H1 (cell line): ENCODE measurements at regions not wholly inside any gene's neighbourhood (a gene's known extent, or its start where the extent isn't known, plus 50 kb on each side); places are given as distances from the start of the nearest gene placed in this dataset.

Experiments used
- CTCF ChIA-PET: fragments of 300-600 bp; sonication (Branson Sonifier 250); formaldehyde crosslinking; loops from one replicate; lab custom pipeline; 2021; ENCODE audit not compliant: partially characterized antibody; lab: Charles Lee
- POLR2A ChIA-PET: fragments of 300-600 bp; sonication (Branson Sonifier 250); formaldehyde crosslinking; loops from one replicate; lab custom pipeline; 2021; ENCODE audit warnings: inconsistent platforms; ENCODE audit not compliant: partially characterized antibody; lab: Charles Lee
- DNase-seq, 2 experiments: peaks; one replicate each; pipeline versions ENCODE4 v3.0.0 to v3.0.0-alpha.2; 2010 to 2022; ENCODE audit warnings: low spot score in 2 of 2, low read depth in 1 of 2, mixed read lengths in 1 of 2
- FAIRE-seq: peaks from 2 replicates; lab custom pipeline; 2011; peaks lifted over from hg19 to GRCh38; lab: Jason Lieb, UNC
- H2AFZ ChIP-seq: 2 replicates; pipeline ENCODE4 v1.8.1; 2012; ENCODE audit warnings: low read length, inconsistent platforms
- H2AK5ac ChIP-seq: 2 replicates; pipeline ENCODE4 v1.6.1; 2013; ENCODE audit warnings: low read depth, low read length
- H2BK120ac ChIP-seq: replicated peaks from 2 replicates; pipeline ENCODE3; 2013; ENCODE audit warnings: low read depth, low read length, inconsistent platforms
- H2BK12ac ChIP-seq: 2 replicates; pipeline ENCODE4 v1.6.1; 2013; ENCODE audit warnings: low read depth, low read length
- H2BK15ac ChIP-seq: 2 replicates; pipeline ENCODE4 v1.6.1; 2013; ENCODE audit warnings: low read length
- H2BK20ac ChIP-seq: 2 replicates; pipeline ENCODE4 v1.6.1; 2013; ENCODE audit warnings: low read length
- H2BK5ac ChIP-seq: 2 replicates; pipeline ENCODE4 v1.6.1; 2013; ENCODE audit warnings: low read depth, low read length
- H3K14ac ChIP-seq: 2 replicates; pipeline ENCODE4 v1.6.1; 2013; ENCODE audit warnings: inconsistent platforms; ENCODE audit not compliant: insufficient read length
- H3K18ac ChIP-seq: 2 replicates; pipeline ENCODE4 v1.6.1; 2013; ENCODE audit warnings: low read length; ENCODE audit errors: extremely low read depth
- H3K23ac ChIP-seq: 2 replicates; pipeline ENCODE4 v1.6.1; 2013; ENCODE audit warnings: inconsistent platforms; ENCODE audit not compliant: insufficient read length
- H3K23me2 ChIP-seq: 2 replicates; pipeline ENCODE4 v1.6.1; 2013; ENCODE audit warnings: low read depth, low read length
- H3K27ac ChIP-seq: 2 replicates; pipeline ENCODE4 v1.6.1; 2011; ENCODE audit warnings: low read depth, low read length, inconsistent platforms
- H3K27me3 ChIP-seq, 4 experiments: replicated peaks in 1 of 4; 1 replicate in 1 of 4; 2 replicates in 3 of 4; pipeline versions ENCODE4 v1.6.1 to v1.8.1; 2011 to 2013; ENCODE audit warnings: low read length in 3 of 4, mild to moderate bottlenecking in 3 of 4, inconsistent platforms in 2 of 4, mixed read lengths in 2 of 4, moderate library complexity in 1 of 4; ENCODE audit not compliant: control insufficient read depth in 3 of 4, insufficient read depth in 3 of 4; ENCODE audit errors: extremely low read depth in 1 of 4
- H3K36me3 ChIP-seq, 4 experiments: 2 replicates each; pipeline versions ENCODE4 v1.6.1 to v1.8.1; 2011 to 2013; ENCODE audit warnings: mild to moderate bottlenecking in 4 of 4, low read length in 3 of 4, moderate library complexity in 2 of 4, control low read depth in 1 of 4, inconsistent platforms in 1 of 4; ENCODE audit not compliant: insufficient read depth in 4 of 4, control insufficient read depth in 2 of 4
- H3K4ac ChIP-seq: replicated peaks from 2 replicates; pipeline ENCODE3; 2013; ENCODE audit warnings: low read length, low read depth, mixed read lengths, inconsistent platforms; ENCODE audit not compliant: insufficient read length
- H3K4me1 ChIP-seq, 4 experiments: replicated peaks in 1 of 4; 1 replicate in 1 of 4; 2 replicates in 3 of 4; pipeline versions ENCODE4 v1.6.1 to v1.8.1; 2011 to 2013; ENCODE audit warnings: low read length in 3 of 4, inconsistent platforms in 2 of 4, mixed read lengths in 1 of 4; ENCODE audit not compliant: insufficient read depth in 4 of 4, control insufficient read depth in 3 of 4
- H3K4me2 ChIP-seq, 2 experiments: 2 replicates each; pipeline versions ENCODE4 v1.6.1 to v1.8.1; 2011 to 2013; ENCODE audit warnings: low read depth in 2 of 2, low read length in 2 of 2, control low read depth in 1 of 2, inconsistent platforms in 1 of 2, mild to moderate bottlenecking in 1 of 2; ENCODE audit not compliant: insufficient read depth in 1 of 2
- H3K4me3 ChIP-seq, 4 experiments: fragments of 200-600, 300-600 bp in 1 of 4; sonication (generic), shearing (Covaris generic), sonication (Bioruptor Twin) in 1 of 4; 2 replicates each; pipeline versions ENCODE4 v1.5.1 to v1.8.1; 2011 to 2016; ENCODE audit warnings: low read length in 4 of 4, low read depth in 3 of 4, control low read depth in 2 of 4, inconsistent platforms in 2 of 4, mild to moderate bottlenecking in 2 of 4, mixed read lengths in 1 of 4, moderate library complexity in 1 of 4; ENCODE audit not compliant: insufficient read depth in 2 of 4; ENCODE audit errors: extremely low read depth in 1 of 4
- H3K56ac ChIP-seq: replicated peaks from 2 replicates; pipeline ENCODE3; 2013; ENCODE audit warnings: low read depth, mild to moderate bottlenecking, mixed read lengths, low read length, inconsistent platforms; ENCODE audit not compliant: insufficient read length
- H3K79me1 ChIP-seq: 2 replicates; pipeline ENCODE4 v1.6.1; 2013; ENCODE audit warnings: low read depth, low read length, control low read depth
- H3K79me2 ChIP-seq, 2 experiments: 2 replicates each; pipeline versions ENCODE4 v1.6.1 to v1.8.1; 2012 to 2013; ENCODE audit warnings: low read length in 2 of 2, mild to moderate bottlenecking in 2 of 2, inconsistent platforms in 1 of 2; ENCODE audit not compliant: insufficient read depth in 2 of 2, control insufficient read depth in 1 of 2
- H3K9ac ChIP-seq, 4 experiments: replicated peaks in 1 of 4; 1 replicate in 1 of 4; 2 replicates in 3 of 4; pipeline versions ENCODE4 v1.6.1 to v1.8.1; 2011 to 2013; ENCODE audit warnings: low read depth in 3 of 4, low read length in 3 of 4, control low read depth in 2 of 4, mild to moderate bottlenecking in 2 of 4, moderate library complexity in 2 of 4, inconsistent platforms in 1 of 4; ENCODE audit errors: extremely low read depth in 1 of 4
- H3K9me3 ChIP-seq, 2 experiments: 2 replicates each; pipeline versions ENCODE4 v1.6.1 to v1.8.1; 2012 to 2013; ENCODE audit warnings: mild to moderate bottlenecking in 2 of 2, moderate library complexity in 2 of 2, control low read depth in 1 of 2, inconsistent platforms in 1 of 2, low read depth in 1 of 2, low read length in 1 of 2, mixed read lengths in 1 of 2; ENCODE audit not compliant: insufficient read depth in 2 of 2
- H4K20me1 ChIP-seq, 2 experiments: replicated peaks in 1 of 2; 2 replicates each; pipeline versions ENCODE3 to v1.8.1; 2011 to 2013; ENCODE audit warnings: inconsistent platforms in 2 of 2, low read length in 2 of 2, mild to moderate bottlenecking in 1 of 2; ENCODE audit not compliant: insufficient read depth in 2 of 2, control insufficient read depth in 1 of 2
- H4K5ac ChIP-seq: 2 replicates; pipeline ENCODE4 v1.6.1; 2013; ENCODE audit warnings: low read length, low read depth, mixed read lengths, inconsistent platforms; ENCODE audit not compliant: insufficient read length
- H4K8ac ChIP-seq: 2 replicates; pipeline ENCODE4 v1.8.0; 2013; ENCODE audit warnings: mild to moderate bottlenecking, moderate library complexity, low read length, inconsistent platforms; ENCODE audit not compliant: insufficient read depth; ENCODE audit errors: extremely low read depth
- H4K91ac ChIP-seq: replicated peaks from 2 replicates; pipeline ENCODE3; 2013; ENCODE audit warnings: low read length, mixed read lengths, inconsistent platforms; ENCODE audit not compliant: insufficient read length
- BCL11A ChIP-seq, 2 experiments: IDR thresholded peaks; one replicate each; pipeline ENCODE4 v1.6.1; 2011; ENCODE audit warnings: low read depth in 2 of 2, low read length in 2 of 2, mild to moderate bottlenecking in 2 of 2
- E2F6 ChIP-seq: IDR thresholded peaks from 2 replicates; pipeline ENCODE4 v1.6.1; 2012; ENCODE audit warnings: inconsistent platforms
- EP300 ChIP-seq, 2 experiments: IDR thresholded peaks; 1 replicate in 1 of 2; 2 replicates in 1 of 2; pipeline ENCODE4 v1.6.1; 2011 to 2012; ENCODE audit warnings: low read depth in 2 of 2, low read length in 2 of 2, mild to moderate bottlenecking in 2 of 2, borderline replicate concordance in 1 of 2, inconsistent platforms in 1 of 2, moderate library complexity in 1 of 2
- GABPA ChIP-seq: IDR thresholded peaks from 2 replicates; pipeline ENCODE4 v1.6.1; 2011; ENCODE audit warnings: mild to moderate bottlenecking, low read length, moderate library complexity, borderline replicate concordance; ENCODE audit not compliant: insufficient read depth
- KDM1A ChIP-seq: fragments of 200-600, 300-600 bp; sonication (generic); IDR thresholded peaks from 2 replicates; pipeline ENCODE4 v1.7.1; 2016; ENCODE audit warnings: mild to moderate bottlenecking, low read length, borderline replicate concordance
- MAFK ChIP-seq: IDR thresholded peaks from 2 replicates; pipeline ENCODE4 v1.6.1; 2012; ENCODE audit warnings: low read depth, mild to moderate bottlenecking, improper control_type of control experiment, low read length
- SP1 ChIP-seq: IDR thresholded peaks from 2 replicates; pipeline ENCODE4 v1.6.1; 2011; ENCODE audit warnings: low read depth, low read length
- WGBS, 2 experiments: shearing (Covaris generic) in 1 of 2; methylation state at CpG; one replicate each; pipeline versions ENCODE4 v1.1.6 to v1.1.7; 2013 to 2015; ENCODE audit warnings: low lambda C conversion rate in 2 of 2, mixed read lengths in 2 of 2, inconsistent platforms in 1 of 2, low coverage in 1 of 2, missing lambda C conversion rate in 1 of 2; ENCODE audit not compliant: insufficient replicate concordance in 2 of 2, insufficient coverage in 1 of 2, insufficient read length in 1 of 2; ENCODE audit errors: extremely low coverage in 1 of 2, missing lambda C conversion rate in 1 of 2; 5-methylcytosine and 5-hydroxymethylcytosine counted together
- TF ChIP-seq, protein P1 (sequence below), 3 experiments: IDR thresholded peaks; 1 replicate in 2 of 3; 2 replicates in 1 of 3; pipeline versions ENCODE4 v1.5.1 to v1.6.1; 2011; ENCODE audit warnings: low read length in 3 of 3, mild to moderate bottlenecking in 3 of 3, inconsistent platforms in 2 of 3, low read depth in 1 of 3, moderate library complexity in 1 of 3; ENCODE audit not compliant: insufficient read depth in 1 of 3; ENCODE audit errors: control extremely low read depth in 1 of 3

GRCh38 chr10:4656576-4657194 is 169.3 kb upstream of the AKR1E2 start:
- Histone ChIP-seq H3K79me2 (no peaks in the 10 kb centered on the region), H3K23ac (no peak overlapping the region), H3K36me3 (no peaks in the 10 kb centered on the region), H3K27me3 (no peaks in the 10 kb centered on the region; a peak in 2 of 7 replicates), H3K4ac (no peak overlapping the region), H2BK120ac (no peak overlapping the region), H2BK5ac (no peak overlapping the region), H2BK20ac (no peak overlapping the region), H3K18ac (no peak overlapping the region), H3K4me1 (peaks cover 0 to 2% (median 0%) of the 10 kb centered on the region in 4 experiments; a peak in 1 of 7 replicates), H3K56ac (no peak overlapping the region), H4K20me1 (no peaks in the 10 kb centered on the region), H2BK15ac (no peak overlapping the region), H4K5ac (no peak overlapping the region), H3K79me1 (no peaks in the 10 kb centered on the region), H3K9ac (no peak overlapping the region), H3K4me3 (no peak overlapping the region), H4K91ac (no peak overlapping the region), H3K14ac (no peak overlapping the region), H2AFZ (no peak overlapping the region), H2BK12ac (no peak overlapping the region), H4K8ac (no peak overlapping the region), H3K27ac (no peak overlapping the region), H2AK5ac (no peak overlapping the region), H3K9me3 (no peaks in the 10 kb centered on the region), H3K23me2 (no peaks in the 10 kb centered on the region), H3K4me2 (no peak overlapping the region)
- ChIA-PET CTCF (interaction anchor here (0.6 to 2.7 kb wide), 33 partner anchors 8 to 1463 kb away, joined by 3 to 16 read pairs (median 3); no protein-coding TSS in a partner anchor), POLR2A (no interaction called here)
- no peak for DNase-seq
- 25% methylated on average over 7 of the region's 7 CpGs; no CpG with 5 or more reads in 1 of the 2 experiments for WGBS, 2 experiments
- FAIRE-seq, result peak; percentile 69
- TF ChIP-seq MAFK, result no peak
- no peak for TF ChIP-seq KDM1A
- TF ChIP-seq SP1, result no peak
- TF ChIP-seq, protein P1, sequence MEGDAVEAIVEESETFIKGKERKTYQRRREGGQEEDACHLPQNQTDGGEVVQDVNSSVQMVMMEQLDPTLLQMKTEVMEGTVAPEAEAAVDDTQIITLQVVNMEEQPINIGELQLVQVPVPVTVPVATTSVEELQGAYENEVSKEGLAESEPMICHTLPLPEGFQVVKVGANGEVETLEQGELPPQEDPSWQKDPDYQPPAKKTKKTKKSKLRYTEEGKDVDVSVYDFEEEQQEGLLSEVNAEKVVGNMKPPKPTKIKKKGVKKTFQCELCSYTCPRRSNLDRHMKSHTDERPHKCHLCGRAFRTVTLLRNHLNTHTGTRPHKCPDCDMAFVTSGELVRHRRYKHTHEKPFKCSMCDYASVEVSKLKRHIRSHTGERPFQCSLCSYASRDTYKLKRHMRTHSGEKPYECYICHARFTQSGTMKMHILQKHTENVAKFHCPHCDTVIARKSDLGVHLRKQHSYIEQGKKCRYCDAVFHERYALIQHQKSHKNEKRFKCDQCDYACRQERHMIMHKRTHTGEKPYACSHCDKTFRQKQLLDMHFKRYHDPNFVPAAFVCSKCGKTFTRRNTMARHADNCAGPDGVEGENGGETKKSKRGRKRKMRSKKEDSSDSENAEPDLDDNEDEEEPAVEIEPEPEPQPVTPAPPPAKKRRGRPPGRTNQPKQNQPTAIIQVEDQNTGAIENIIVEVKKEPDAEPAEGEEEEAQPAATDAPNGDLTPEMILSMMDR (IDR thresholded peaks at IDR 0.05; ENCODE audit: control extremely low read depth in 1 of 3, insufficient read depth in 1 of 3, low read depth in 1 of 3, low read length in 3 of 3), result peak; percentile 54 to 81 (median 70)
- TF ChIP-seq E2F6, result no peak
- TF ChIP-seq GABPA, result no peak
- TF ChIP-seq BCL11A (IDR thresholded peaks at IDR 0.05; ENCODE audit: low read depth in 2 of 2, low read length in 2 of 2), result no peak
- no peak for TF ChIP-seq EP300 (IDR thresholded peaks at IDR 0.05; ENCODE audit: borderline replicate concordance in 1 of 2, low read depth in 2 of 2, low read length in 2 of 2)
